ENCODE measurements at regions not wholly inside any gene's neighbourhood (a gene's known extent, or its start where the extent isn't known, plus 50 kb on each side); places are given as distances from the start of the nearest gene placed in this dataset.

GRCh38 chr1:177864538-177865305 lies 105.1 kb downstream of the SEC16B start:
- Histone ChIP-seq H3K9me3 (ENCODE audit: low read length) (no peaks in the 10 kb centered on the region), H3K79me2 (ENCODE audit: low read length) (no peaks in the 10 kb centered on the region), H4K20me1 (ENCODE audit: low read length) (no peaks in the 10 kb centered on the region), H3K9ac (ENCODE audit: low read length) (no peak overlapping the region), H3K4me1 (ENCODE audit: insufficient read depth, low read length) (no peaks in the 10 kb centered on the region), H3K4me3 (ENCODE audit: low read length) (no peak overlapping the region), H3K36me3 (ENCODE audit: low read depth, low read length) (no peaks in the 10 kb centered on the region), H3F3A (ENCODE audit: low read length, unreplicated experiment) (no peaks in the 10 kb centered on the region), H3K4me2 (ENCODE audit: low read length) (no peak overlapping the region), H3K9me2 (replicated peaks; ENCODE audit: low read length) (no peaks in the 10 kb centered on the region), H3K27ac (ENCODE audit: low read length) (no peak overlapping the region), H3K27me3 (ENCODE audit: low read length) (peaks cover 4% of the 10 kb centered on the region; the same call in 1 of the 2 replicates), H2AFZ (ENCODE audit: low read length) (no peak overlapping the region)
- ATAC-seq (no peak), DNase-seq (no peak)
- TF ChIP-seq, protein P1, sequence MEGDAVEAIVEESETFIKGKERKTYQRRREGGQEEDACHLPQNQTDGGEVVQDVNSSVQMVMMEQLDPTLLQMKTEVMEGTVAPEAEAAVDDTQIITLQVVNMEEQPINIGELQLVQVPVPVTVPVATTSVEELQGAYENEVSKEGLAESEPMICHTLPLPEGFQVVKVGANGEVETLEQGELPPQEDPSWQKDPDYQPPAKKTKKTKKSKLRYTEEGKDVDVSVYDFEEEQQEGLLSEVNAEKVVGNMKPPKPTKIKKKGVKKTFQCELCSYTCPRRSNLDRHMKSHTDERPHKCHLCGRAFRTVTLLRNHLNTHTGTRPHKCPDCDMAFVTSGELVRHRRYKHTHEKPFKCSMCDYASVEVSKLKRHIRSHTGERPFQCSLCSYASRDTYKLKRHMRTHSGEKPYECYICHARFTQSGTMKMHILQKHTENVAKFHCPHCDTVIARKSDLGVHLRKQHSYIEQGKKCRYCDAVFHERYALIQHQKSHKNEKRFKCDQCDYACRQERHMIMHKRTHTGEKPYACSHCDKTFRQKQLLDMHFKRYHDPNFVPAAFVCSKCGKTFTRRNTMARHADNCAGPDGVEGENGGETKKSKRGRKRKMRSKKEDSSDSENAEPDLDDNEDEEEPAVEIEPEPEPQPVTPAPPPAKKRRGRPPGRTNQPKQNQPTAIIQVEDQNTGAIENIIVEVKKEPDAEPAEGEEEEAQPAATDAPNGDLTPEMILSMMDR (conservative IDR thresholded peaks at IDR 0.05; ENCODE audit: low read depth, low read length): no peak
- TF ChIP-seq EZH2phosphoT487 (IDR thresholded peaks at IDR 0.05; ENCODE audit: borderline replicate concordance, low read length) (no peak), EZH2 (IDR thresholded peaks at IDR 0.05; ENCODE audit: low read length, unreplicated experiment) (no peak)
- ChIA-PET POLR2A (ENCODE audit: unreplicated experiment) (no interaction called here), CTCF (no interaction called here)
- BruUV-seq (replicated peaks): no TSS peak
- intact Hi-C loops (cut with micrococcal nuclease): no loop called here

DNA sequence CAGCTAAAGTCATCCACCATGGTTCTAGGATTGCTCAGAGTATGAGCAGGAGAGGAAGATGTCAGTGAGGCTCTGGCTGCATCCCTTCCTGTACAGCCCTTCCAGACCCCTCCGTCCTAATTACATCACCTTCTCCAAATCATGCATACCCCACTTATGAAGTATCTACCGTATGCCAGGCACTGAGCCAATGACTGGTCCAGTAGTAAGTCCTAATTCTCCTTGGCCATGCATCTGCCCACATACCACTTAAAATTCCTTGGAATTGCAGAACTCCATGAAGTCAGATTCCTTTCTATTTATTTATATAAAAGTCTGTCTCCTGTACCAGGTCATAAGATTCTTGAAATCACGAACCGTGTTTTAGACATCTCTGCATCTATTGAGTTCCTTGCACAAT lies 106.1 kb downstream of the SEC16B start:
- DNase-seq: no peak
- H3K4me1 ChIP-seq (ENCODE audit: insufficient read depth, low read length): no peaks in the 10 kb centered on the region
- intact Hi-C loops (cut with micrococcal nuclease): no loop called here
- TF ChIP-seq, protein P1 (conservative IDR thresholded peaks at IDR 0.05; ENCODE audit: low read depth, low read length): no peak
- TF ChIP-seq EZH2 (IDR thresholded peaks at IDR 0.05; ENCODE audit: low read length, unreplicated experiment): no peak
- no peak for TF ChIP-seq EZH2phosphoT487 (IDR thresholded peaks at IDR 0.05; ENCODE audit: borderline replicate concordance, low read length)
- H3K36me3 ChIP-seq (ENCODE audit: low read depth, low read length): no peaks in the 10 kb centered on the region
- no peaks in the 10 kb centered on the region for H4K20me1 ChIP-seq (ENCODE audit: low read length)
- no peak overlapping the region for H3K4me2 ChIP-seq (ENCODE audit: low read length)
- H3K27ac ChIP-seq (ENCODE audit: low read length): no peak overlapping the region
- H3F3A ChIP-seq (ENCODE audit: low read length, unreplicated experiment): no peaks in the 10 kb centered on the region
- ChIA-PET POLR2A (ENCODE audit: unreplicated experiment) (no interaction called here), CTCF (no interaction called here)
- no peak overlapping the region for H3K9ac ChIP-seq (ENCODE audit: low read length)
- ATAC-seq: no peak
- BruUV-seq (replicated peaks): no TSS peak
- H3K27me3 ChIP-seq (ENCODE audit: low read length): peaks cover 5% of the 10 kb centered on the region; the same call in 1 of the 2 replicates
- no peaks in the 10 kb centered on the region for H3K9me3 ChIP-seq (ENCODE audit: low read length)
- H3K79me2 ChIP-seq (ENCODE audit: low read length): no peaks in the 10 kb centered on the region
- H2AFZ ChIP-seq (ENCODE audit: low read length): no peak overlapping the region
- no peaks in the 10 kb centered on the region for H3K9me2 ChIP-seq (replicated peaks; ENCODE audit: low read length)
- H3K4me3 ChIP-seq (ENCODE audit: low read length): no peak overlapping the region

GRCh38 chr1:177862916-177863315 lies 106.9 kb downstream of the SEC16B start:
- TF ChIP-seq, protein P1 (conservative IDR thresholded peaks at IDR 0.05; ENCODE audit: low read depth, low read length): no peak
- TF ChIP-seq EZH2phosphoT487 (IDR thresholded peaks at IDR 0.05; ENCODE audit: borderline replicate concordance, low read length) (no peak), EZH2 (IDR thresholded peaks at IDR 0.05; ENCODE audit: low read length, unreplicated experiment) (no peak)
- Histone ChIP-seq H3K9me2 (replicated peaks; ENCODE audit: low read length) (no peaks in the 10 kb centered on the region), H3K9ac (ENCODE audit: low read length) (no peak overlapping the region), H4K20me1 (ENCODE audit: low read length) (no peaks in the 10 kb centered on the region), H3K9me3 (ENCODE audit: low read length) (no peaks in the 10 kb centered on the region), H3K27ac (ENCODE audit: low read length) (no peak overlapping the region), H3K4me2 (ENCODE audit: low read length) (no peak overlapping the region), H3K4me3 (ENCODE audit: low read length) (no peak overlapping the region), H3K36me3 (ENCODE audit: low read depth, low read length) (no peaks in the 10 kb centered on the region), H3K79me2 (ENCODE audit: low read length) (no peaks in the 10 kb centered on the region), H3K4me1 (ENCODE audit: insufficient read depth, low read length) (no peaks in the 10 kb centered on the region), H2AFZ (ENCODE audit: low read length) (no peak overlapping the region), H3K27me3 (ENCODE audit: low read length) (peaks cover 14% of the 10 kb centered on the region), H3F3A (ENCODE audit: low read length, unreplicated experiment) (no peaks in the 10 kb centered on the region)
- no peak for DNase-seq
- ChIA-PET POLR2A (ENCODE audit: unreplicated experiment) (no interaction called here), CTCF (no interaction called here)
- BruUV-seq (replicated peaks): no TSS peak
- intact Hi-C loops (cut with micrococcal nuclease): no loop called here
- no peak for ATAC-seq

Measured in PC-3 (cell line).